Right forelimb (tissue), 1 donor: ENCODE measurements at regions not wholly inside any gene's neighbourhood (a gene's known extent, or its start where the extent isn't known, plus 50 kb on each side); places are given as distances from the start of the nearest gene placed in this dataset.

Experiments used
- DNase-seq: peaks from one replicate; pipeline ENCODE4 v3.0.0-alpha.2; 2018

- DNase-seq: no peak
These were observed 1444.5 kb upstream of the CADM2 start for GRCh38 chr3:83514130-83514914.

DNA sequence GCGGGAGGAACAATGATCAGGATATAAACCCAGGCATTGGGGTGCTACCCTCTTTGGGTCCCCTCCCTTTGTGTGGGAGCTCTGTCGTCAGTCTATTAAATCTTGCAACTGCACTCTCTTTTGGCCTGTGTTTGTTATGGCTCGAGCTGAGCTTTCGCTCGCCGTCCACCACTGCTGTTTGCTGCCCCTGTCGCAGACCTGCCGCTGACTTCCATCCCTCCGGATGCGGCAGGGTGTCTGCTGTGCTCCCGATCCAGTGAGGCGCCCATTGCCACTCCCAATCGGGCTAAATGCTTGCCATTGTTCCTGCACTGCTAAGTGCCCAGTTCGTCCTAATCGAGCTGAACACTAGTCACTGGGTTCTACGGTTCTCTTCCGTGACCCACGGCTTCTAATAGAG is 1443.7 kb upstream of the CADM2 start:
- DNase-seq: no peak

DNA sequence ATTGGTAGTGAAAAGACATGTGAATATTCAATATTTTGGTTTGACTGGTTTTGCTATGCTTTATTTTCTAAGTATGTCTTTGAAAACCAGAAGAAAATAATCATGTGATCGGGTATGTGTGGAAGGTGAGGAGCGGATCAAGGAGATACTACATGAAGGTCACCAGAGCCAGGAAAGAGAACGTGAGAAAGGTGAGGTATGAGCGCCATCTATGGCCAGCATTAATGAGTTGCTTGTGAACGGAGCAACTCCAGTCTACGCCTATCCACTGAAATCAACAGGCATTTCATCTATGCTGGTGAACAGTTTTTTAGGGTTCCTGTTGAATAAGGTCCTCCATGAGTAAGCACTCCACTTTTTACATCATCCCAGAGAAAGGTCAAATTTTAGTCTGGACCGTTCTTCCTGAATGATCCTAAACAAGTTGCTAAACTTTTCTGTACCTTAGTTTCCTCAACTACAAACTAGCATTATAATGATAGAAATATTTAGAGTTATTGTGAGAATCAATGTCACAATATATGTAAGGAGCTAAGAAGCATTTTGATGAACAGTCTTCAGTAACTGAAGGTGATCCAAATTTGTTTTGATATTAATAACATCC is 1435.2 kb upstream of the CADM2 start:
- peak; percentile 64 for DNase-seq

DNA sequence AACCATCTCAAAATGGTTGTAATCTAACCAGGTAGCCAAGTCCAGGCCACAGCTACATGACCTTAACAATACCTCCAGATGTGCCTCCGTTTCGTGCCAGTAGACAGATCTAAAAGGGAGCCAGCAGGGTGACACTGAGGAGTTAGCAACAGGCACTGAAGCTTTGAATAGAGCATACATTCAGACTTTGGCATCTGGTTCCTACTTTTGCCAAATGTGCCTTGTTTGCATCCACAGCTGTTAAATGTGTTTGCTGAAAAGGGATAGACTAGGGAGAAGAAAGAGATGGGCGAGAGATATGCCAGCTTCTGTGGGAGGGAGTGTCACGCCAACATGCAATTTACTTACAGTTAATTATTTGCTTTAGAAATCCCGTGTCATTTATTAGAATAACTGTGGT is 1433.9 kb upstream of the CADM2 start:
- DNase-seq: no peak

- DNase-seq: no peak
These were observed 1399.7 kb upstream of the CADM2 start for GRCh38 chr3:83559082-83559481.

- no peak for DNase-seq
These were observed 1390.9 kb upstream of the CADM2 start for GRCh38 chr3:83567935-83568334.

GRCh38 chr3:83581546-83581945 is 1377.2 kb upstream of the CADM2 start:
- DNase-seq: no peak

GRCh38 chr3:83601704-83602103 is 1357.1 kb upstream of the CADM2 start:
- no peak for DNase-seq

- DNase-seq: no peak
These were observed 1336.3 kb upstream of the CADM2 start for GRCh38 chr3:83622526-83622925.

GRCh38 chr3:83625261-83625660 is 1333.5 kb upstream of the CADM2 start:
- DNase-seq: no peak

DNA sequence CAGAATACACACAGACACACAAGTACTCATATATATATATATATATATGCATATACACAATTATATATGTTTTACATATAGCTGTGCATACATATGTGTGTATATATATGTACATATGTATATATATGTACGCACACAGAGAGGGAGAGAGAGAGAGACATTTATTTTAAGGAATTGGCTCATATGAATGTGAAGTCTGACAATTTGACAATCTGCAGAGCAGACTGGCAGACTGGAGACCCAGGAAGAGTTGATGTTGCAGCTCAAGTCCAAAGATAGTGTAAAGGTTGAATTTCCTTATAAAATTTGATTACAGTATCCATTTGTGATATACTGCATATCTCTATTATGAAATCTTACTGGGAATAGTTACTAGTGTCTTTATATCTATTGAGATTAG is 1330.3 kb upstream of the CADM2 start:
- DNase-seq: no peak

DNA sequence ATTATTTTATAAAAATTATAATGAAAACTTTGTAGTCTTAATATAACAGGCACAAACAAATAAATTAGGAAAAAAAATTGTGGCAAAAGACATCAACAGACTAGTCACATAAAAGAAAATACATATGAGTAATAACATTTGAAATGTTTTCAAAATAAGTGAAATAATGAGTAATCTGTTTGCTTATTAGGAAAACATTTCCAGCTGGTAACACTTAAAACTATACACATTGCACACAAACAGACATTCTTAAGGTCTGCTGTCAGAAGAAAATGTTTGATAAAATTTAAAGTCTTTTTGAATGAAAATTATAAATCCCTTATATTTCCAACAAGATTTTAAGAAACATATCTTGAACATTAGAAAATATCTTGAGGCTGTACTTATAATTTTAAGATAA is 1326.3 kb upstream of the CADM2 start:
- DNase-seq: no peak

GRCh38 chr3:83633758-83634157 is 1325.0 kb upstream of the CADM2 start:
- DNase-seq: no peak

- no peak for DNase-seq
These were observed 1309.1 kb upstream of the CADM2 start for GRCh38 chr3:83649692-83650091.

- DNase-seq: no peak
These were observed 1303.7 kb upstream of the CADM2 start for GRCh38 chr3:83655083-83655482.

DNA sequence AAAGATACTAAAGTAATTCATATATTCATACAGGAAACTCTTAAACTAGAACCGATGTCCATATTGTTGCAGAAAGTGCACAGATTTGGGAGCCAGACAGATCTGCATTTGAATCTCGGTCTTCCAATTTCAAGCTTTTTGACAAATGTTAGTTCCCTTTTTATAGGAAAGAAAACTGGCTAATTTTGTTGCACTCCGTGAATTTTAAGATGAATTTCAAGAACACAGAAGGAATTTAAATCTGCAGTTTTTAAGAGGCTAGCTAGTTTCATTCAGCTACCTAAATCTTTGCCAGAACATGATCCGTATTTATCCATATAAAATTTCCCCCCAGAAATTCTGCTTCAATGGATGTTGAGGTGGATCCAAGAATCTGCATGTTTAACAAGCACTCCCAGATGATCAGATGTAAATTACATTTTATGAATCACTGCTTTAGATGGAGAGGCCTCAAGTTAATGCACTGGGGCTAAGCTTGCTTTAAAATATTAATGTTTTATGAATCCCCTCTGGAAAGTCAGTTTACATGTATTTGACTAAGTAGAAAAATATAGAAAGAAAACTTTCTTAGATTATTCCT is 1296.3 kb upstream of the CADM2 start:
- DNase-seq: no peak

- no peak for DNase-seq
These were observed 1288.4 kb upstream of the CADM2 start for GRCh38 chr3:83670416-83670815.

GRCh38 chr3:83683937-83684598 is 1274.7 kb upstream of the CADM2 start:
- no peak for DNase-seq

DNA sequence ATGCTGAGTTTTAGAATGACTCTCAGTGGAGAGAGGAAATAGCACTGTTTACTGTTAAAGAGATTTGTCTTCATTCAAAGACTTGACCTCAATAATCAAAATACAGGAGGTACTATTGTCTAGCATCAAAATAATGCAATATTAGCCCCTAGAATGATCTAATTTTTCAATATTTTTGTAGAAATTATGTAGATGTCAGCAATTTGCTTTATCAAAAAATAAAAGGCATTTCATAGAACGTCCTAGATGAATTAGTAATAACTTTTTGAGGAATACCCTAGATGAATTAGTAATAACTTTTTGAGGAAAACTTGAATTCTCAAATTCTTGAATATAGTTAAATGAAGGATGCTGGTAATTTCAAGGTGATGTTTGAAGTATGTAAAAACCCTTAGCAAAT is 1252.1 kb upstream of the CADM2 start:
- no peak for DNase-seq

DNA sequence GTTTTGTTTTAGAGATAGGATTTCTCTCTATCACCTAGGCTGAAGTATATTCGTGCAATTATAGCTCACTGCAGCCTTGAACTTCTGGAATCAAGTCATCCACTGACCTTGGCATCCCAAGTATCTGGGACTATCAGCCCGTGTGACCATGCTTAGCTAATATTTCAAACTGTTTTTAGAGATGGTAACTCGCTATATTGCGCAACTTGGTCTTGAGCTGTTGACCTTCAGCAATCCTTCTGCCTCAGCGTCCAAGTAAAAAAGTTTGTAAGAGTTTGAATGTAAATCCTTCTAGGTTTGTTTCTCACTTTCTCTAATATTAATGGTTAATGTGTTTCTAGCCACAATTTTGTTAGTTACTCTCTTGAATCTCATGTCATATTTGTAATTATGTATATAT is 1243.5 kb upstream of the CADM2 start:
- no peak for DNase-seq

DNA sequence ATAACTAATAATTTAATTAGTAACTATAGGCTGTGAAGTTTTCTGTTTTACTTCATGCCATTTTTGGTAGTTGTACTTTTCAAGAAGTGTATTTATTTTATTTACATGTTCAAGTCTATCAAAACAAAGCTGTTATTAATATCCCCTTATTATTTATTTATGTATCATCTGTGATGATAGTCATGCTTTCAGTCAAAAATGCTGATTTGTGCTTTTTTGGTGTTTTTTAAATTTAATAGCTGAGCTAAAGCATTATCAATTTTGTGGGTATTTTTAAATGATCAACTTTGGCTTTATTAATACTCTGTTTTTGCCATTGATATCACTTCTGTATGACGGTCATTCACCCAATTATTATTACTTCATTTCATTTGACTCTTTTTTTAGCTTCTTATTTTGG is 1229.2 kb upstream of the CADM2 start:
- no peak for DNase-seq

GRCh38 chr3:83734656-83735055 is 1224.1 kb upstream of the CADM2 start:
- no peak for DNase-seq

GRCh38 chr3:83738202-83738601 is 1220.6 kb upstream of the CADM2 start:
- no peak for DNase-seq

DNA sequence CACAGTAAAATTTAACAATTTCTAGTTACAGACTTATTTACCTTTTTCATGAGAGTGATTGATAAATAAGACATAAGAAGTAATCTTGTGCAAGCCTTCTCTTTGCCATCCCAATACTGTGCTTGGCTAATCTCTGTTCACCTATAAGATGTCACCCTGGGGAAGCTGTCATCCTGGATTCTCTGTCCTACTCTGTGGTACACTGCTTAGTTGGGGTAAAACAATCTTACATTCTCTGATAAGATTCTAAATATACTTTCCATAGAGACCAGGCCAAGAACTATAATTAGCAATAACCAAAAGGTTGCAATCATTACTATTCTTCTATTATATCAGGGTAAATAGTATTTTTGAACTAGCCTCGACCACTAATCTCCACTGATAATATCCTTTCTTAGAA is 1218.3 kb upstream of the CADM2 start:
- no peak for DNase-seq
